ENCODE measurements at regions not wholly inside any gene's neighbourhood (a gene's known extent, or its start where the extent isn't known, plus 50 kb on each side); places are given as distances from the start of the nearest gene placed in this dataset.

DNA sequence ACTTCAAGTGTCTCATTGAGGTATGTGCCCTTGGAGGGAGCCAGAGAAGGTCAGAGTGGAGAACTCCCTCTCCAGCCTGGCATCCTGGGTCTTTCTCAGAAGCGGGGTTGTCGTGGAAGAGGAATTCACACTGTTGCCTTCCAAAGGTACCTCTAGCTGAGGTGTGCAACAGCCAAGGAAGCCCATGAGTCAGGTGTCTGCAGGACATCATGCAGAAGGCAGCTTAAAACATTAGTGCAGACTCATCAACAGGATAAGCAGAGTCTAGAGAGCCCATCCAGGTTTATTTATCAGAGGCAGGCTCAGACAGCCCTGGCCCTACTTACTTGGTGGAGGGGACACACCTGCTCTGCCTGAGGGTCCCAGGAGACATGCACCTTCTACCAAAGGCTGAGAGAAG lies 95.6 kb upstream of the TPM1 start:
- no peak for DNase-seq (ENCODE audit: low spot score)

GRCh38 chr15:62950462-62950931 lies 92.0 kb upstream of the TPM1 start:
- no peak for DNase-seq (ENCODE audit: low spot score)

DNA sequence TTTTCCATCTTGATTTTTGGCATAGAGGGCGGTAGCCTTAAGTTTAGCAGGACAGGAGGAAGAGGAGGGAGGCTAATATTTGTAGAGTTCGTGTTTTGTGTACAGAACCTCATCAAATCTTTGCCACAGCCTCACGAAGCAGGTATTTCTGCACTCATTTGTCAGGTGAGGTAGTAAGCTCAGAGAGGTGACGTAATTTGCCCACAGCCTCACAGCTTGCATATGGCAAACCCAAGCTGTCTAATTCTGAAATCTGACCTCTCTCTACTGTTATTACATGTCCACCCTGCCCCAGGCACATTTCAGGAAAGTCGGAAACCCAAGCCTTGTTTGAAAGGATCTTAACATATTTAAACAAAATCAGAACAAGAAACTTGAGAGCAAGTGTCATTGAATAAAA lies 91.1 kb upstream of the TPM1 start:
- no peak for DNase-seq (ENCODE audit: low spot score)

- DNase-seq (ENCODE audit: low spot score) = no peak
Observed at GRCh38 chr15:62953021-62953420, 89.5 kb upstream of the TPM1 start.

DNA sequence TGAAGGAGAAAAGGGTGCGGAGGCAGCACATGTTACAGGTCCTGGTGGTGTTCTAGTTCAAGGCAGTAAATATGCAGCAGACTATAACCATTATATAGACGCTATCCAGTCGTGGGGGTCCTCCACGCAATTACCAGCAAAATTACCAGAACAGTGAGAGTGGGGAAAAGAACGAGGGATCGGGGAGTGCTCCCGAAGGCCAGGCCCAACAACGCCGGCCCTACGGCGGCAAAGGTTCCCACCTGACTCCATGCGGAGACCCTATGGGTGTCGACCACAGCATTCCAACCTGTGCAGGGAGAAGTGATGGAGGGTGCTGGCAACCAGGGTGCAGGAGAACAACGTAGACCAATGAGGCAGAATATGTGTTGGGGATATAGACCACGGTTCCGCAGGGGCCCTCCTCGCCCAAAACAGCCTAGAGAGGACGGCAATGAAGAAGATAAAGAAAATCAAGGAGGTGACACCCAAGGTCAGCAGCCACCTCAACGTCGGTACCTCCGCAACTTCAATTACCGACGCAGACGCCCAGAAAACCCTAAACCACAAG lies 89.0 kb upstream of the TPM1 start:
- DNase-seq (ENCODE audit: low spot score) = no peak

- no peak for DNase-seq (ENCODE audit: low spot score)
Observed at GRCh38 chr15:62957130-62957529, 85.4 kb upstream of the TPM1 start.

DNA sequence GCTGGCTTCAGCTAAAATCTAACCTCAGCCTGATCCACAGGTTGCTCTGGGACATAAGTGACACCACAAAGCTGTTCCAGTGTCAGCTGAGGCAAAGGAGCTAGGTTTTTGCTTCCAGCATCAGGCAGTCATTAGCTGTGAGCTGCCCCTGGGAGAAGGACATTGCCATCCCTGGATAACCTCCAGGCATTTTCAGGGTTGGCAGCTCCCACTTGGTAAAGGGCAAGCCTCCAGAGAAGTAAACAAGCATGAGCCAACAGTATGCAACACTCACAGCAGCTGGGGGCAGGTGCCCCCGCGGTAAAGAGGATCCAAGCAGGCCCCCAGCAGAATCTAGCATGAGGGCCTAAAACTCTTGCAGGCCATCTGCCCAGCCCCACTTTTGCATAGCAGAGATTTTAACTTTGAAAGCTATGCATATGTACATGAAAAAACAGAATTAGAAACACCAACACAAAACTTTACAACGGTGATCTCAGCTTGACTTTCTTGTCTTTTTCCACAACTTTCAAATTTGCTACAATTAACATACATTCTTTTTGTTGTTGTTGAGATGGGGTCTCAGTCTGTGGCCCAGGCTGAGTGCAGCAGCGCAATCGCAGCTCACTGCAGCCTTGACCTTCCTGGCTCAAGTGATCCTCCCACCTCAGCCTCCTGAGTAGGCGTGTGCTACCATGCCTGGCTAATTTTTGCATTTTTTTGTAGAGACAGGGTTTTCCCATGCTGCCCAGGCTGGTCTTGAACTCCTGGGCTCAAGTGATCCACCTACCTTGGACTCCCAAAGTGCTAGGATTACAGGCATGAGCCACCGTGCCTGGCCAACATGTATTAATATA lies 83.8 kb upstream of the TPM1 start:
- no peak for DNase-seq (ENCODE audit: low spot score)

GRCh38 chr15:62961134-62961533 lies 81.4 kb upstream of the TPM1 start:
- no peak for DNase-seq (ENCODE audit: low spot score)

GRCh38 chr15:62962101-62962995 lies 80.2 kb upstream of the TPM1 start:
- DNase-seq (ENCODE audit: low spot score) = no peak

DNA sequence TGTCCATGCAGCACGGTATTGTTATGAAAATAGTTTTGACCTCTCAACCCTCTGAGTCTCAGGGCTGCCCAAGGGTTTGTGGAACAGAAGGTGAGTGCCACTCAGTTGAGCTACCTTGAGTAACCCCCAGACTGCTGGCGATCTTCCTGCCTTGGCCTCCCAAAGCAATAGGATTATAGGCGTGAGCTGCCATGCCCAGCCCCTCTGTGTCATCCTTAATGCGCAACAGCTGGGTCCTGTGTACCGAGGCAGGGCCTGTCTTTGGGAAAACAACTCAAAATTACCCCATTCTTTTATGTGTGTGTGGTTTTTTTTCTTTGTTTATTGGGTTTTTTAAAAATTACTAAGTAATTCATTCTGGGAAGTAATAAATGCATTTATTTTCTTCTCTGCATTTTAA lies 78.3 kb upstream of the TPM1 start:
- DNase-seq (ENCODE audit: low spot score) = no peak

GRCh38 chr15:62966294-62967078 lies 76.1 kb upstream of the TPM1 start:
- DNase-seq (ENCODE audit: low spot score) = no peak

DNA sequence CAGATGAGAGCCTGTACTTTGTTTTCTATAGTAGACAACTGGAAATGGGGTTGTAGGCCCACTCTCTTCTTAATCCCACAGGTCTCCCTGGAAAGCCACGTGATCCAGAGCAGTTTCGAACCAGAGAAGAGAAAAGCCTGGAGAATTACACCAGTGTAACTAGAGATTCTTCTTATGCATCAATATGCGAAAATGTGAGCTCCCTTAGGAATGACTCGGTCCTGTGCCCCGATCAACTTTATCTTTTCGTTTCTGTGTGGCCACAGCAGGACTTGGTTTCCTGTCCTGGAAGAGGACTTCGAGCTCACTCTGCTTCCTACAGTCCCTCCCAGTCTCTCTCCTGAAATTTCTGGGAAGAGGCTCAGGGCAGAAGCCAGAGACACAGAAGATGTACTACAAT lies 73.8 kb upstream of the TPM1 start:
- no peak for DNase-seq (ENCODE audit: low spot score)

GRCh38 chr15:62969442-62970089 lies 73.0 kb upstream of the TPM1 start:
- no peak for DNase-seq (ENCODE audit: low spot score)

- no peak for DNase-seq (ENCODE audit: low spot score)
Observed at GRCh38 chr15:62972814-62973213, 69.7 kb upstream of the TPM1 start.

DNA sequence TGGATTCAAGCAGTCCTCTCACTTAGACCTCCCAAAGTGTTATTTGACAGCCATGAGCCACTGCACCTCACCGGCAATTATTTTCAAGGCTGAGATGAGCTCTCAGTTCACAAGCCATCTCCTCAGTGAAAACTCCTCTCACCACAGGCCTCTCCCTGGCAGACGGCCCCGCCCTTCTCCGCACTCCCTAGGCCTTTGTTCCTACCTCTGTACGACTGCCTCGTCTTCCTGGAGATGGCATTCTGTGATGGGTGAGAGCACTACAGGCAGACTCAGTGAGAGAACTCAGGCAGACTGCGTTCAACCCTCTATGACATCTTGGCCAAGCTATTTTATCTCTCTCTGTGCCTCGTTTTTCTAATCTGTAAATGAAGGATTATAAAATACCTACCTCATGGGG lies 67.0 kb upstream of the TPM1 start:
- DNase-seq (ENCODE audit: low spot score) = no peak

GRCh38 chr15:62976301-62976881 lies 66.2 kb upstream of the TPM1 start:
- peak; percentile 50 for DNase-seq (ENCODE audit: low spot score)

GRCh38 chr15:62977952-62978811 lies 64.4 kb upstream of the TPM1 start:
- peak; percentile 30 for DNase-seq (ENCODE audit: low spot score)

- DNase-seq (ENCODE audit: low spot score) = no peak
Observed at GRCh38 chr15:62979252-62979651, 63.3 kb upstream of the TPM1 start.

DNA sequence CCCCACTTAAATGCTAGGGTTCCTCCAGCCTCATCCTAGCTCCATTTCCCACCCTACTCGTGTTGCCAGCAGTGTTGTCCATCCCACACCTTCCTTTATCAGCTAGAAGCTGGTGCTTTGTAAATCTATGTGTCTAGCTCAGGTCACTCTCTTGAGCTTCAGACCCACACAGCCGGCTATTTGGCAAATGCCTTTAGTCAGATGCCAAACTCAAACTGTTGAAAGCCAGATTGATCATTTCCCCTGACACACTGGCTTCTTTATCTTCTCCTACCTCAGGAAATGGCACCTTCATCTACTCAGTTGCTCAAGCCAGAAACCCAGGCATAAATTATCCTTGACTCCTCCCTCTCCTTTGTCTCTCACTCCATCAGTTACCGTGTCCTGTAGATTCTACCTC lies 61.5 kb upstream of the TPM1 start:
- no peak for DNase-seq (ENCODE audit: low spot score)

DNA sequence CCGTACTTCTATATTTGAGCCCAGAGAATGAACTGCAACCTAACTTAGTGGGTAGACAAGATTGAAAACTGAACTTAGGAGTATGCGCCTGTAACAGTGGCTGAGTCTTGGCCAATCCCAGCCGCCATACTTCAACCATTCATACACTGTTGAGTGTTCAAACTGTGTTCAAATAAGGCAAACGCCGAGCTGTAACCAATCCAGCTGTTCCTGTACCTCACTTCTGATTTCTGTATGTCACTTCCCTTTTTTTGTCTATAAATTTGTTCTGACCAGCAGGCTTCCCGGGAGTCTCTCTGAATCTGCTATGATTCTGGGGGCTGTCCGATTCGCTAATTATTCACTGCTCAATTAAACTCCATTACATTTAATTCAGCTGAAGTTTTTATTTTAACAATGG lies 58.6 kb upstream of the TPM1 start:
- DNase-seq (ENCODE audit: low spot score) = no peak

Data from COLO829 (cell line).